HL-60 (cell line): ENCODE measurements at regions not wholly inside any gene's neighbourhood (a gene's known extent, or its start where the extent isn't known, plus 50 kb on each side); places are given as distances from the start of the nearest gene placed in this dataset.

Experiments used
- DNase-seq, 2 experiments: peaks; one replicate each; pipeline ENCODE4 v3.0.0-alpha.2; 2010 to 2020; ENCODE audit warnings: low read depth in 1 of 2, low spot score in 1 of 2
- H3K27ac ChIP-seq: fragments of 250-450 bp; sonication (Bioruptor Pico); replicated peaks from 2 replicates; pipeline ENCODE4 v1.5.1; 2020; ENCODE audit warnings: mild to moderate bottlenecking, moderate library complexity
- H3K27me3 ChIP-seq: fragments of 250-450 bp; sonication (Bioruptor Pico); 2 replicates; pipeline ENCODE4 v1.5.1; 2021; ENCODE audit warnings: mild to moderate bottlenecking, moderate library complexity; ENCODE audit not compliant: insufficient read depth, poor library complexity, severe bottlenecking
- H3K4me3 ChIP-seq: replicated peaks from 2 replicates; pipeline ENCODE4 v1.5.1; 2011; ENCODE audit warnings: mild to moderate bottlenecking, control low read depth, low read length; ENCODE audit not compliant: insufficient read depth
- GABPA ChIP-seq: IDR thresholded peaks from 2 replicates; pipeline ENCODE4 v1.6.1; 2012; ENCODE audit warnings: low read depth
- POLR2AphosphoS5 ChIP-seq: IDR thresholded peaks from 2 replicates; pipeline ENCODE4 v1.6.1; 2012; ENCODE audit warnings: low read depth
- REST ChIP-seq: IDR thresholded peaks from 2 replicates; pipeline ENCODE4 v1.6.1; 2012; ENCODE audit warnings: low read depth; ENCODE audit not compliant: insufficient replicate concordance
- SPI1 ChIP-seq: IDR thresholded peaks from 2 replicates; pipeline ENCODE4 v1.6.1; 2012; ENCODE audit warnings: low read depth, mild to moderate bottlenecking, borderline replicate concordance
- TF ChIP-seq, protein P1 (sequence below): IDR thresholded peaks from one replicate; pipeline ENCODE4 v1.5.1; 2011; ENCODE audit warnings: low read length, control low read depth, inconsistent platforms; ENCODE audit not compliant: insufficient read depth

DNA sequence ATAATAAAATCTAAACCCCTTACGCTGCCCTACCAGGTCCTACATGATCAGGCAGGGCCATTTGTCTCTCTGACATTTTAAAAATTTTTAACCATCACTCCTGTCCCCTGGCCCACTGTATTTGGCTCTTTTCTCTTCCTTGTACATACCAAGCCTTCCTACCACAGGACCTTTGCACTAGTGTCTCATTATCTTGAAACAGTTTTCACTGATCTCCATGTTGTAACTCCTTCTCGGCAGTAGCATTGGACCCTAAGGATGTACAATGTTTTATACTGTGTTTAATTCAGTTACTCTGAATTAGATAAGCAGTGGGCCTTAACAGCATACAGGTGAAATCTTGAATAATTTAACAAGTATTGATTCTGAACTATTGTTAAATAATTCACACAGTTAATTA lies 330.7 kb downstream of the UTRN start:
- Histone ChIP-seq H3K4me3 (no peak overlapping the region), H3K27me3 (no peaks in the 10 kb centered on the region), H3K27ac (no peak overlapping the region)
- TF ChIP-seq POLR2AphosphoS5 = no peak
- TF ChIP-seq REST = no peak
- TF ChIP-seq GABPA = no peak
- TF ChIP-seq, protein P1, sequence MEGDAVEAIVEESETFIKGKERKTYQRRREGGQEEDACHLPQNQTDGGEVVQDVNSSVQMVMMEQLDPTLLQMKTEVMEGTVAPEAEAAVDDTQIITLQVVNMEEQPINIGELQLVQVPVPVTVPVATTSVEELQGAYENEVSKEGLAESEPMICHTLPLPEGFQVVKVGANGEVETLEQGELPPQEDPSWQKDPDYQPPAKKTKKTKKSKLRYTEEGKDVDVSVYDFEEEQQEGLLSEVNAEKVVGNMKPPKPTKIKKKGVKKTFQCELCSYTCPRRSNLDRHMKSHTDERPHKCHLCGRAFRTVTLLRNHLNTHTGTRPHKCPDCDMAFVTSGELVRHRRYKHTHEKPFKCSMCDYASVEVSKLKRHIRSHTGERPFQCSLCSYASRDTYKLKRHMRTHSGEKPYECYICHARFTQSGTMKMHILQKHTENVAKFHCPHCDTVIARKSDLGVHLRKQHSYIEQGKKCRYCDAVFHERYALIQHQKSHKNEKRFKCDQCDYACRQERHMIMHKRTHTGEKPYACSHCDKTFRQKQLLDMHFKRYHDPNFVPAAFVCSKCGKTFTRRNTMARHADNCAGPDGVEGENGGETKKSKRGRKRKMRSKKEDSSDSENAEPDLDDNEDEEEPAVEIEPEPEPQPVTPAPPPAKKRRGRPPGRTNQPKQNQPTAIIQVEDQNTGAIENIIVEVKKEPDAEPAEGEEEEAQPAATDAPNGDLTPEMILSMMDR = no peak
- no peak for TF ChIP-seq SPI1
- no peak for DNase-seq

DNA sequence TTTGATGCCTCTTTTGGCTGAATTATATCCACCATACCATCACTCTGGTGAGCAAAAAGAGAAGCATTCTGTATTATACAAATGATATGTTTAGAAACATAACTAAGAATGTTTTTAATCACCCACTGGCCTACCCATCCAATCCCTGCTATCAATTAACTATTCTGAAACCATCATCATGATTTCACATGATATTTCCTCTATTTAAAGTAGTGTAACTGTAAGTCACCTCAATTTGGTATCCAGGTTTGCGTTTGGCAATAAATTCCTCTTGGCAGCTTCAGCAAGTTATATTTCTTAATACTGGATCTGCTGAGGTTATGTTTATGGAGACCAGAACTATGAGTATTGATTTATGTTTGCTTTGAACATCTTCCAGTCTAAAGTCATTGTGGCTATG lies 332.1 kb downstream of the UTRN start:
- Histone ChIP-seq H3K27ac (no peak overlapping the region), H3K4me3 (no peak overlapping the region)

DNA sequence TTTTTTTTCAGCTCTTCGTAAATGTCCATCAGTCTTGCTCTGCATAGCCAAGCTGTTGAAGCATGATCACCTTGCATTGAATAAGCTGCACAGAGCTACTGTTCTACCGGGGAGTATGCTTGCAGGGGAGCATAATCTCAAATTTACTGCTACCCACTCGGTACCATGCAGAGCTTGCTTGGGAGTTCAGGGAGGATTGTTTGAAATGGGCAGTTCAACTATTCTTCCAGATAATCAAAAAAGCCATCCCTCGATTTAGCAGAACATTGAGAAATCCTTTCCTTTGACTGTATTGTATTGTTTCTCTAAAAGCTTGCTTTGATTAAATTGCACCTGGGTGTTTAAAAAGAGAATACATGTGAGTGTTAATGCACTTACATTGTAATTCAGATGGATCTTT lies 332.6 kb downstream of the UTRN start:
- TF ChIP-seq, protein P1 = no peak
- no peak for TF ChIP-seq REST
- no peak for TF ChIP-seq POLR2AphosphoS5
- TF ChIP-seq SPI1 = no peak
- no peak for DNase-seq
- Histone ChIP-seq H3K27ac (no peak overlapping the region), H3K27me3 (no peaks in the 10 kb centered on the region), H3K4me3 (no peak overlapping the region)

More for the DNA sequence above, 332.1 kb downstream of the UTRN start:
- TF ChIP-seq, protein P1 = no peak
- no peak for TF ChIP-seq REST
- TF ChIP-seq GABPA = no peak
- no peak for TF ChIP-seq POLR2AphosphoS5
- no peak for TF ChIP-seq SPI1
- no peak for DNase-seq
- no peaks in the 10 kb centered on the region for H3K27me3 ChIP-seq
